ENCODE measurements at regions not wholly inside any gene's neighbourhood (a gene's known extent, or its start where the extent isn't known, plus 50 kb on each side); places are given as distances from the start of the nearest gene placed in this dataset.

DNA sequence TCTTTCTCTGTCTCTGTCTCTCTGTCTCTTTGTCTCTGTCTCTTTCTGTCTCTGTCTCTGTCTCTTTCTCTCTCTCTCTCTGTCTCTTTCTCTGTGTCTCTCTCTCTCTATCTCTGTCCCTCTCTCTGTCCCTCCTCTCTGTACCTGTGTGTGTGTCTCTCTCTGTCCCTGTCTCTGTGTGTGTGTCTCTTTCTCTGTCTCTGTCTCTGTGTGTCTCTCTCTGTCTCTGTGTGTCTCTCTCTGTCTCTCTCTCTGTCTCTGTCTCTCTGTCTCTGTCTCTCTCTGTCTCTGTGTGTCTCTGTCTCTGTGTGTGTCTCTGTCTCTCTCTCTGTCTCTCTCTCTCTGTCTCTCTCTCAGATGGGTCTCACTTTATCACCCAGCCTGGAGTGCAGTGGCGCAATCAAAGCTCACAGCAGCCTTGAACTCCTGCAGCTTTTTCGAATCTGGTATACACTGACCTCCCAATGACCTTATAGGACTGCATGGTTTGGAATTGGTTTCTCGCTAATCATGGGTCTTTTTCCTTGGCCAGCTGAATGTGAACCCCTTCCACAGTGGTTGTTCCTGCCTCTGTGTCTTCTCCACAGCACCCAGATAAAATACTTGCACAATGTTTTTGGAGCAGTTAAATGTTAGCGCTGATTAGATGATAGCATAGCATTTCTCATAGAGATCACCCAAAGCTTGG lies 102.6 kb upstream of the KLHL25 start:
- TF ChIP-seq FOXK2 (IDR thresholded peaks at IDR 0.05) = no peak
- TF ChIP-seq ZNF384 (IDR thresholded peaks at IDR 0.05) = no peak
- TF ChIP-seq TARDBP (IDR thresholded peaks at IDR 0.05) = no peak
- TF ChIP-seq HDGF (IDR thresholded peaks at IDR 0.05; ENCODE audit: borderline replicate concordance) = no peak
- no peak for TF ChIP-seq ARNT (IDR thresholded peaks at IDR 0.05)
- no peak for TF ChIP-seq FOXA1 (IDR thresholded peaks at IDR 0.05)
- no peak for TF ChIP-seq NFRKB (IDR thresholded peaks at IDR 0.05)
- no peak for TF ChIP-seq FOXM1 (IDR thresholded peaks at IDR 0.05; ENCODE audit: borderline replicate concordance)
- no peak for TF ChIP-seq SUZ12 (IDR thresholded peaks at IDR 0.05)
- no peak for TF ChIP-seq SP1 (IDR thresholded peaks at IDR 0.05)
- no peak for TF ChIP-seq L3MBTL2 (conservative IDR thresholded peaks at IDR 0.05)
- no peak for TF ChIP-seq PKNOX1 (IDR thresholded peaks at IDR 0.05)
- no peak for TF ChIP-seq BHLHE40 (IDR thresholded peaks at IDR 0.05; ENCODE audit: borderline replicate concordance)
- TF ChIP-seq ELF4 (IDR thresholded peaks at IDR 0.05) = no peak
- no peak for TF ChIP-seq LEF1 (IDR thresholded peaks at IDR 0.05; ENCODE audit: borderline replicate concordance)
- ChIA-PET CTCF (interaction anchor here (0.5 kb wide), 1 partner anchor 13 kb away, joined by 5 read pairs; no protein-coding TSS in a partner anchor), POLR2A (interaction anchor here (0.7 kb wide), 1 partner anchor 8 kb away, joined by 3 read pairs; no protein-coding TSS in a partner anchor)
- DNase-seq (ENCODE audit: extremely low spot score) = no peak

DNA sequence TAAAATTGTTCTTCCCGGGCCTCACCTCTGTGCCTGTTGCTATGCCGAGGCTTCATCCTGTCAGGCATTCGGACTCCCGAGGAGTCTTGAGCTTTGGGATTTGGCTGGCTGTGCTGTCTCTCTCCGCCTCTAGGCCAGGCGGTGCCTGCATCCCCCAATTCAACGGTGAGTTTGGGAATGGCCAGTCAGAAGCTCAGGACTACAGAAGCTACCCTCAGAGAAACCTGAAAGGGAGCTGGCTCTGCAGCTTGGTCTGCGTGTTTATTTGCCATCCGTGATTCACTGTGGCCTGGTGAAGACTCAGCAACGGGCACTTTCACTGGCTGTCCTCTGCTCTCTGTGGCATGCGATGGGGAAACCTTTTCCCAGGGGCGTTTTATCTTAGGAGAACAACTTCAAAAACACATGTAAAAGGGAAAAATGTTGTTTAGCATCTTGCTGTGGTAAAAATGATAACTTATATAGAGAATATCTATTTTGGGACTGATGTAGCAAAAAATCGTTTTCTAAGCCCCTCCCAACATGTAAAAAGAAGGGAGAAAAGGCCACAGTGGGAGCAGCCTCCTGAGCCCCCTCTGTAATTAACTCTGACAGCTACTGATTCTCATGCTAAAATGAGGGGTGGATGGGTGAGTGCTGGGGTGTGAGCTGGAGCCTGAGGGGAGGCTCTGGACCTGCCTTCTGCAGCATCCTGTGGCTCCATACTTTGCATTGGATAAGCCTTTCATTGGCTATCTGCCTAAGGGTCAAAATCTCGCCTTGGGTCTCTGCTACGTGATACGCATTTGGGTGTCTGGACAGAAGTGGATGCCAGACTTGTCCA lies 103.4 kb upstream of the KLHL25 start:
- no peak for DNase-seq (ENCODE audit: extremely low spot score)
- ChIA-PET CTCF (interaction anchor here (0.5 kb wide), 1 partner anchor 13 kb away, joined by 5 read pairs; no protein-coding TSS in a partner anchor), POLR2A (interaction anchor here (0.7 kb wide), 1 partner anchor 9 kb away, joined by 3 read pairs; no protein-coding TSS in a partner anchor)
- TF ChIP-seq ZNF384 (IDR thresholded peaks at IDR 0.05) = no peak
- TF ChIP-seq CTBP1 (IDR thresholded peaks at IDR 0.05; ENCODE audit: borderline replicate concordance) = no peak
- TF ChIP-seq ELF4 (IDR thresholded peaks at IDR 0.05) = no peak
- no peak for TF ChIP-seq SUZ12 (IDR thresholded peaks at IDR 0.05)
- TF ChIP-seq HDGF (IDR thresholded peaks at IDR 0.05; ENCODE audit: borderline replicate concordance) = no peak
- no peak for TF ChIP-seq TARDBP (IDR thresholded peaks at IDR 0.05)
- no peak for TF ChIP-seq L3MBTL2 (conservative IDR thresholded peaks at IDR 0.05)
- no peak for TF ChIP-seq FOXK2 (IDR thresholded peaks at IDR 0.05)
- TF ChIP-seq LEF1 (IDR thresholded peaks at IDR 0.05; ENCODE audit: borderline replicate concordance) = no peak
- TF ChIP-seq NFRKB (IDR thresholded peaks at IDR 0.05) = no peak
- no peak for TF ChIP-seq BHLHE40 (IDR thresholded peaks at IDR 0.05; ENCODE audit: borderline replicate concordance)
- no peak for TF ChIP-seq PKNOX1 (IDR thresholded peaks at IDR 0.05)
- TF ChIP-seq SP1 (IDR thresholded peaks at IDR 0.05) = no peak
- no peak for TF ChIP-seq FOXM1 (IDR thresholded peaks at IDR 0.05; ENCODE audit: borderline replicate concordance)

DNA sequence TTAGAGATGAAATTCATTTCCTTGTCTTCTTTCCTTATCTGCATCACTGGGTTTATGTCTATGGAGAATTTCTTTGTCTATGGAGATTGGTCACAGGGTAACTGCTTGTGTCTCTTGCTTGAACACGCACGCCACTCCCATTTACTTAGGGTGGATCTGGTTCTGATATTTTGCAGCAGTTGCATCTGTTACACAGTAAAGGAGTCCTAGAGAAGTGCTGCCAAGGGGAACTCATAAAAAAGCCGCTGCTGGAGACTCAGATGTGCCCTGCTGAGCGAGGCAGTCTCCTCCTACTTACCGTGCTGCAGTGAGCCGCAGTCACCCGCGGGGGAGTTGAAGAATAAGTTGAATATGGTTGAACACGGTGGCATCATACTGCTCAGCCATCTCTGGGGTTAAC lies 105.2 kb upstream of the KLHL25 start:
- TF ChIP-seq SUZ12 (IDR thresholded peaks at IDR 0.05) (no peak), ARNT (IDR thresholded peaks at IDR 0.05) (no peak), FOXA1 (IDR thresholded peaks at IDR 0.05) (no peak), ELF4 (IDR thresholded peaks at IDR 0.05) (no peak), HDGF (IDR thresholded peaks at IDR 0.05; ENCODE audit: borderline replicate concordance) (no peak)
- ChIA-PET CTCF (no interaction called here), POLR2A (no interaction called here)
- peak; percentile 23 for DNase-seq (ENCODE audit: extremely low spot score)

- POLR2A ChIA-PET = no interaction called here
- TF ChIP-seq CTBP1 (IDR thresholded peaks at IDR 0.05; ENCODE audit: borderline replicate concordance) = no peak
- no peak for TF ChIP-seq LEF1 (IDR thresholded peaks at IDR 0.05; ENCODE audit: borderline replicate concordance)
- TF ChIP-seq ELF4 (IDR thresholded peaks at IDR 0.05) = no peak
- TF ChIP-seq SUZ12 (IDR thresholded peaks at IDR 0.05) = no peak
- no peak for TF ChIP-seq FOXK2 (IDR thresholded peaks at IDR 0.05)
- no peak for TF ChIP-seq ARNT (IDR thresholded peaks at IDR 0.05)
- TF ChIP-seq ZNF384 (IDR thresholded peaks at IDR 0.05) = no peak
- TF ChIP-seq FOXA1 (IDR thresholded peaks at IDR 0.05) = no peak
- TF ChIP-seq NFRKB (IDR thresholded peaks at IDR 0.05) = no peak
- no peak for TF ChIP-seq SP1 (IDR thresholded peaks at IDR 0.05)
- TF ChIP-seq FOXM1 (IDR thresholded peaks at IDR 0.05; ENCODE audit: borderline replicate concordance) = no peak
- no peak for TF ChIP-seq PKNOX1 (IDR thresholded peaks at IDR 0.05)
- TF ChIP-seq HDGF (IDR thresholded peaks at IDR 0.05; ENCODE audit: borderline replicate concordance) = no peak
- TF ChIP-seq TARDBP (IDR thresholded peaks at IDR 0.05) = no peak
- TF ChIP-seq L3MBTL2 (conservative IDR thresholded peaks at IDR 0.05) = no peak
- no peak for TF ChIP-seq BHLHE40 (IDR thresholded peaks at IDR 0.05; ENCODE audit: borderline replicate concordance)
- CTCF ChIA-PET = no interaction called here
- no peak for DNase-seq (ENCODE audit: extremely low spot score)
Observed at GRCh38 chr15:85905751-85906450, 111.2 kb upstream of the KLHL25 start.

DNA sequence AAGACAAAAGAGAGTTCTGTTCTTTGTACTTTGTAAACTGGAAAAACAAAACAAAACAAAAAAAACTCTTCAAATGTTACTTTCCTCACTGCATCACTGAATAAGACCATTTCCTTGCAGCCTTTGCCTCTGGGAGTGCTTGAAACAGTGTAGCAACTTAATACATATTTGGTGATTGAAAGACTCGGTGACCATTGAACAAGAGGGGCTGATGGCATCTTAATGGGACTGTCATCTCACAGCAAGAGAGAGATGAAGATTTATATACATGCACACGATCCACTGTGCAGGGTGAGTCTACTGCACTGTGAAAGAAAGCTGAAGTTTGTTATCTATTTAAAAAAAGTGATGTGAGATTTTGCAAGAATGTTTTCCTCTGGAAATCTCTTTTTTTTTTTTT lies 111.9 kb upstream of the KLHL25 start:
- ChIA-PET CTCF (no interaction called here), POLR2A (no interaction called here)

More for the DNA sequence above, 111.9 kb upstream of the KLHL25 start:
- TF ChIP-seq HDGF (IDR thresholded peaks at IDR 0.05; ENCODE audit: borderline replicate concordance) (no peak), NFRKB (IDR thresholded peaks at IDR 0.05) (no peak), BHLHE40 (IDR thresholded peaks at IDR 0.05; ENCODE audit: borderline replicate concordance) (no peak), CTBP1 (IDR thresholded peaks at IDR 0.05; ENCODE audit: borderline replicate concordance) (no peak), FOXK2 (IDR thresholded peaks at IDR 0.05) (no peak), ELF4 (IDR thresholded peaks at IDR 0.05) (no peak), FOXM1 (IDR thresholded peaks at IDR 0.05; ENCODE audit: borderline replicate concordance) (no peak), LEF1 (IDR thresholded peaks at IDR 0.05; ENCODE audit: borderline replicate concordance) (no peak), ARNT (IDR thresholded peaks at IDR 0.05) (no peak), PKNOX1 (IDR thresholded peaks at IDR 0.05) (no peak), ZNF384 (IDR thresholded peaks at IDR 0.05) (no peak), SP1 (IDR thresholded peaks at IDR 0.05) (no peak), TARDBP (IDR thresholded peaks at IDR 0.05) (no peak), FOXA1 (IDR thresholded peaks at IDR 0.05) (no peak)
- no peak for DNase-seq (ENCODE audit: extremely low spot score)

Data from HEK293T (cell line).